GM18505 (cell line): ENCODE measurements at regions not wholly inside any gene's neighbourhood (a gene's known extent, or its start where the extent isn't known, plus 50 kb on each side); places are given as distances from the start of the nearest gene placed in this dataset.

Experiments
- ATAC-seq: cut with Tn5 transposase; IDR thresholded peaks from one replicate; pipeline ENCODE4 v1.9.1; 2021; ENCODE audit not compliant: unreplicated experiment
- POLR2A ChIP-seq: IDR thresholded peaks from 4 replicates; pipeline ENCODE4 v1.6.1; 2011; ENCODE audit warnings: borderline replicate concordance; ENCODE audit not compliant: insufficient read depth, insufficient read length; ENCODE audit errors: extremely low read depth

DNA sequence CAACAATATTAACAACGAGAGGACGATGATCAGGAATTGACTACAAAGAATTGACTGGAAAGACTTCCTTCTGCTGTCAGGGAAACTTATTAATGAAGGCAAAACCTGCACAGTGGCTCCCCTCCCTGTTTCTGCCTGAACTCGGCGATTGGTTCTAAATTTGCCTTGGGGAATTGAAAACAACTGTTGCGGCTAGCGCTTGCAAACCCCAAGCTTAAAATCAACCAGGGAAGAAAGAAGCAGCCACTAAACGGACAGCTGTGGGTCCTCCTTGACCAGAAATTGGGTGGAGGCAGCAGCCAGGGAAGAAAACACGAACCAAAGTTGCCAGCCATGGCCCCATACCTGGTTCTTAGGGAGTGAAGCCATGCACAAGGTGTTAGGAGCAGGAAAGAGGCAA lies 383.5 kb upstream of the CADM1 start:
- no peak for TF ChIP-seq POLR2A

GRCh38 chr11:115887316-115887715 lies 383.1 kb upstream of the CADM1 start:
- no peak for TF ChIP-seq POLR2A
- no peak for ATAC-seq

More for the DNA sequence above, 383.5 kb upstream of the CADM1 start:
- no peak for ATAC-seq

DNA sequence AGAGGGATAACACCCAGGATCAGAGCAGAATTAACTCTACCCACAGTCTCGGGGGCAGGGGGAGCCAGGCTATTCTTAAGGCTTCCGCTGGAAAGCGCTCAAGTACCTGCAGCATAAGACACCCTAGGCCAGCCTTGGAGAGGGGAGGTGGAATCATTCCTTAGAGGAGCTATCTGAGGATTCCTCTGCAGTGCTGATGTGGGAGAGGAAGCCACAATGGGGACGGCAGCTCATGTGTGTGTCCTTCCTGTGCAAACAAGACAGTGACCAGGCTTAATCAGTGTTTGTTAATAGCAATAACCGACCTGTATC lies 382.2 kb upstream of the CADM1 start:
- no peak for TF ChIP-seq POLR2A
- ATAC-seq: no peak

DNA sequence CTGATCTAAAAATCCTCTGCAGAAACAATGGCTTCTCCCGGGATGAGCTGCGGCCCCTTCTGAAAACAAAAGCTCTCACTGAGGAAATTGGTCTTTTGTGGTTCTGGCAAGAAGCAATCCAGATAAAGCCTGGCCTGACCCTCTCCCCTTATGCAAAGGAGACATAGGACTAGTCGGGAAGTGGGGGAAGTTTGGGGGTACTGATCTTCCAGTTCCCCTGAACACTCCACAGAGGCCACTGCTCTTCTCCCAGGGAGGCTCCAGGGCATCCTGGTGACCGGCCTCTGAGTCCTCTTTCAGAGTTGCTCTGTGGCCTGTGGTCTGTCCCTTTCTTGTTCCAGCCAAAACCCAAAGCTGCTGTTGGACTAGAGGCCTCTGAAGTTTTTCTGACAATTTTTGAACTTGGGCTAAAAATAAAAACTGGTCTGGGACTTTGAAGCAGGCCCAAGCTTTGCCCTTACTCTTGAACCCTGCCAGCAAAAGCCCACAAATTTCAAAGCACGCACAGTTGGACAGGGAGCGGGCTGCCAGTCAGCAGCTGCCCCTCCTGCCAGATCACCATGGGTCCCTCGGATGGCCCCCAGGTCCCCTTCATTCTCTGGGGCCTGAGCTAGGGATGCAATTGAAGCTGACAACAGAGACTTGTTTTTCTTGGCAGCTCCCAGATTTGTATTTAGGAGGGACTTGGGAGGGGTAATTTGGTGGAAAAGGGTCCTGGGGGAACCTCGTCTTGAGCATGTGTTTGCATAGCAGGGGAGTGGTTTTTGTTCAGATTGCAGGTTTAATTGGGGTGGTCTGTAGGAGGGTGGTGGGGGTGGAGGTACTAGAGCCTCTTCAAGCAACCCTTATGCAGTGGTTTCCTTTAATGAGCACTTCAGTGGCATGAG lies 381.6 kb upstream of the CADM1 start:
- no peak for ATAC-seq
- TF ChIP-seq POLR2A: no peak

GRCh38 chr11:115884800-115885534 lies 380.8 kb upstream of the CADM1 start:
- no peak for ATAC-seq
- TF ChIP-seq POLR2A: no peak

DNA sequence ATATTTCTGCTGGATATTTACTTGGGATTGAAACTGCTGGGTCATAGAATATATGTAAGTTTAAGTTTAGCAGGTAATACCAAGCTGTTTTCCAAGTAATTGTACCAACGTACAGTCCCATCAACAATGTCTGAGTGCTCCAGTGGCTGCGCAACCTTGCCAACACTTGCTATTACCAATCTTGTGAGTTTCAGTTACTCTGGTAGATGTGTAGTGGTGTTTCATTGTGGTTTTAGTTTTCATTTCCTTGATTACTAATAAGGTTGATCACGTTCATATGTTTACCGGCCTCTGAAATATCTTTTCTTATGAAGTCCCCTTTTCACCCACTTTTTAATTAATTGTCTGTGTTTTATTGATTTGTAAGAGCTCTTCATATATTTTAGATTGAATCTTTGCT lies 370.6 kb upstream of the CADM1 start:
- TF ChIP-seq POLR2A: no peak
- ATAC-seq: peak; percentile 58

DNA sequence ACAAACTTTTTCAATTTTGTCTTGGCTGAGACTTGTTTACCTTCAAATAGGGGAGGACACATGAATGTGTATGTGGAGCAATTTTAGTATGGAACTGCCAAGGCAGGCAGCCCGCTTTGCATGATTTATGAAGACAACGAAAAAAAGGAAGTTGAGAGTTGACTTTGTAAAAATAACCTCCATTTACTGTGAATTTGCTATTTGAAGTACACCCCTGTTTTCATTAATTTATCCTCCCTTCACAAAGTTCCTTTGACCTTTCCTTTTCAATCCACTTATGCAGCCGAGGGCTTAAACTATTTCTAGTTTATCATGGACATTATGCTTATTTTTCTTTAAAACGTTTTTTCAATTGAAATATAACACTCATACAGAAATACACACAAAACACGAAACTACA lies 369.6 kb upstream of the CADM1 start:
- no peak for TF ChIP-seq POLR2A
- no peak for ATAC-seq

DNA sequence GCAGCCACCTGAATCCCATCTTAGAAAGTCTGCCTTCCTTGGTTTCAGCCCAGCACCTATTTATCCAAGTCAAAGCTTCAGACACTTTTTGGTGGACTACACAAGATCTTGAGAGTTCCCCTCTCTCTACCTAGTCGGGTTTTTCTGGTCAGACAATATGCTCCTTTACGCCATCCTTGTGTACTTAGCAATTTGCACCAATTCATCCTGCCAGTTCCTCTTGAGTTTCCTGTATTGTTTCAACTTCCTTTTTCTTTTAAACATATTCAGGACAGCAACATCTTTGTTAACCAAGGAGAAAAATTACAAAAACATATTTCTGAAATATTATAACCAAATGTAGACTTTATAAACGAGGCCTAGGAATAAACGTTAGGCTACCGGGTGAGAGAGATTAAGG lies 368.2 kb upstream of the CADM1 start:
- no peak for TF ChIP-seq POLR2A
- ATAC-seq: no peak

DNA sequence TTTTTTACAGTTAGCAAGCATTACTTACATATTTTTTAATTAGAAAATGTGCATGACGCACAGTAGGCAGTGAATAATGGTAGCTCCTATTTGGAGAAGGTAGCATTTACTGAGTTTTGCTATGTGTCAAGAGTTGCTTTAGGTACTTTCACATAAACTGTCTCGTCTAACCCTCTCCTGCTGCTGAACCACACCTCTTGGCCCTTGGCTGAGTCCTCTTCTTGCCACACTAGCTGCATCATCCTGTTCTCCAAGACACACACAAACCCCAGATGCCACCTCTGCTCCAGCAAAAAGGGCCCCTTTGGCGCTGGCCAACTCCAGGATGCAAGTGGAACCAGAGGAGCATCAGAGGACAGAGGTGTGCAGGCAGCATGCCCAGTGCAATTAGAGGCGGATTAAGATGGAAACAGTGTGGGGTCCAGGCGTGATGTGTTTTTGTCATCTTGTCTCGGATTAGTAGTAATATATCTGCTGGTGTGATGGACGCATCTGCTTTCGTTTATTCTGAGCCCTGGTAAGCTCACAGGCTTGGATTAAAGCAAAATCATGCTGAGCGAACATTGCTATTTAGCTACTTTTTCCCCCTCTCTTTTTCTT lies 367.0 kb upstream of the CADM1 start:
- ATAC-seq: no peak
- TF ChIP-seq POLR2A: no peak

DNA sequence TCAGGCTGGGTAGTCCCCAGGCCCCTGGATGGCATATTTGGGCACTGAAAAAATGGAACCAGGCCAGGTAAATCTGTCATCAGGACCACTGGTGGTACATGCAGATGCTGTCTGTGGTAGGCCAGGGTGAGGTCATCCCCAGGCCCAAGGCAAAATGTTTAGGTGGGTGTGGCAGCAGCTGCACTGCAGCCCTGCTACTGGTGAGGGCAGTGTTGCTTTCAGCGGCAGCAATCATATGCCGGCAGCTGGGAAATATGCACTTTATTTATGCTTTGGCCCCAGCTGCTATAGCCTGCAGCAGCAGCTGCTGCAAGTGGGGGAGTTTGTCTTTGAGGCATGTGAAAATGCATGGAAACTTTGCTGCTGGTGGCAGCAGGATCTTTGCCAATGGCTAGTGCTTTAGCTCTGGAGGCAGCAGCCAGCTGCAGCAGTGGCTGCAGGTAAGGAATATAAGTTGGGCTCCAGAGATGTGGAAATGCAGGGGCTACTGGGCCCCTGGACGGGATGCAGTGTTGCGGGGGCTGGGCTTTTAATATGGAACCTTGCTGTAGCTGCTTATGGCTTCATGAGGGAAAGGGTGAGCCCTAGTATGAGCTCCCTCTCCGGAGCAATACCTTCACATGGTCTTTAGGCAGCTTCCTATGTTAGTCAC lies 365.7 kb upstream of the CADM1 start:
- TF ChIP-seq POLR2A: no peak
- peak; percentile 78 for ATAC-seq

GRCh38 chr11:115869131-115869530 lies 364.9 kb upstream of the CADM1 start:
- no peak for ATAC-seq
- no peak for TF ChIP-seq POLR2A

DNA sequence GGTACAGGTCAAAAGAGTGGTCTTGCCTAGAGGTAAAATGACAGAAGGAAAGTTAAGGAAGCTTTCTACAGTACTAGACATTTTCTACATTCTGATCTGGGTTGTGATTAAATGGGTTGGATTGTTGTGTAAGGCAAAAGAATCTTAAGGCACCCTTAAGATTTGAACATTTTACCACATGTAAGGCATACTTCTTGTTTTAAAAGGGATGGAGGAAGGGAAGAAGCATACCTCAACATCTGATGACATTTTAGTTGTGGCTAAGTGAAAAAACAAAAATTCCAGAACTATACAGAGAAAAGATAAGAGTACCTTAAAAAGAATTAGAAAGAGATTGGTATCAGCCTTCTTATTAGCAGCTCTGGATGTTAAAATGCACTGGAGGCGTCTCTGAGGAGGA lies 356.0 kb upstream of the CADM1 start:
- ATAC-seq: no peak
- TF ChIP-seq POLR2A: no peak

GRCh38 chr11:115848611-115849010 lies 344.4 kb upstream of the CADM1 start:
- ATAC-seq: no peak

More at GRCh38 chr11:115848611-115849010, 344.4 kb upstream of the CADM1 start:
- TF ChIP-seq POLR2A: no peak
